SKM-1 treated with dmso at 0.1 percent for 144 hours (cell line): ENCODE measurements at regions not wholly inside any gene's neighbourhood (a gene's known extent, or its start where the extent isn't known, plus 50 kb on each side); places are given as distances from the start of the nearest gene placed in this dataset.

Experiments
- DNase-seq: peaks from one replicate; lab custom pipeline; 2025; ENCODE audit not compliant: unreplicated experiment; lab: John Stamatoyannopoulos, UW

DNA sequence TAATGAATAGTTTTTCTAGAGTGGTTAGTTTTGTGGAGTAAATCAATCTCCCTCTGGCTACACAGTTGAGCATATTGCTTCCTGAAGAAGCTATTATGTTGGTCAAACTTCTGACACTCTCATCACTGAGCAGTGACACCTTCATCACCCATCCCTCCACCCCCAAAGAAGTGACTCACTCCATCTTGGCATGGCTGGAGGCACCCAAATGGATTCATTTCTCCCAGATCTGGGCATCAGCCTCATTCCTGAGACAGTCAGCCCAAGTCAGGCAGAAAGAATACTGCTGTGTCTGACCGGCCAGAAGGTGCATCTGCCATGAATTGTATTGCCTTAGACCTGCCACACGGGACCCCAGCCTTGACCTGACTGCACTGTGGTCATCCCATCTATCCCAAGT, 117.0 kb upstream of the HABP2 start:
- DNase-seq, result no peak

DNA sequence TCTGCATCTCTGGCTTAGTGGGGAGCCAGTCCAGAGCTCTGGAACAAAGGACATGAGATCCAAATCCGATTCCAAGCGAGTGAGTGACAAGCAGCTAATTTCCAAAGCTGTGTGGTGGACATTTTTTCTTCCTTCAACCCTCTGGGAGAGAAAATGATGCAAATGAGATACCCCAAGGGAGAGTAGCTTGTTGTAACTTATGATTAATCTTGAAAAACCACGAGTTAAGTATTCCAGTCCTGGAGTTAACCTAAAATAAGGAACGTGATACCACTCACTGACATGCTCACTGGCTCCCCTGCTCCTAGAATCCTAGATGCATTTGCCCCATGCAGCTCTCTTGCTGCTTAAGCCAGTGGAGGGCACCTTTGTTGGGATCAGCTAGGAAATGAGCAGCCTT, 116.0 kb upstream of the HABP2 start:
- DNase-seq, result no peak

DNA sequence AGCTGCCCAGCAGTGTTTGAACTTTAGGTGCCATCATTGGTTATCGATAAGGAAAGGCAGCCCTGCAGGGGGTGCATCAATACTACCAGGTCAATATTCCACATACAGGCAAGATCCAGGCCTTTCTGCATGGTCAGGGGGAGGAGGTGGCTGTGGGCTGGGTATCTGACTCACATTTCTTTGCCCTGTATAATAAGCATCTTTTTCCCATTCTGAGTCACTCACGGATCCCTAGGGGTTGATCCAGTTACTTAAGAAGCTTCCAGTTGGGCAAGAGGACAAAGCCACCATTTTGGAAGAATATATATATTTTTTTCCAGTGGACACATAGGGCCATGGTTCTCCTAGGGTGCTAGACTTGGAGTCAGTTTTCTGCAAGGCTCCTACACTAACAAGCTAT, 114.2 kb upstream of the HABP2 start:
- no peak for DNase-seq

DNA sequence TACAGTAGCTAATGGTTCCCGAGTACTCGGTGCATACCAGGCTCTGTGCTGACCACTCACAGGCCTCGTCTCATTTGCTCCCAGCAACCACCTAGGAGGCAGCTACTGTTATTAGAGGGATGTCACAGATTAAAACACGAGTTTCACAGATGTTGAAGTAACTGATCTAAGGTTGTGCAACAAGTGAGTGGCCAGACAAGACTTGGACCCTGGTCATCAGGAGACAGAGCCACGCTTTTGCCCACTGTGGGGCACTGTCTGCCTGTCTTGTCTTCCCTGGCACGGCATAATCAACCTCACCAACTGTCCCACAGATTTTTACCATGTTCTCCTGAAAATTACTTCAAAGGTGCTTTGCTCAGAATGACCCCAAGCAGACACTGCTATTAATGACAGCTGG, 111.6 kb upstream of the HABP2 start:
- no peak for DNase-seq

DNA sequence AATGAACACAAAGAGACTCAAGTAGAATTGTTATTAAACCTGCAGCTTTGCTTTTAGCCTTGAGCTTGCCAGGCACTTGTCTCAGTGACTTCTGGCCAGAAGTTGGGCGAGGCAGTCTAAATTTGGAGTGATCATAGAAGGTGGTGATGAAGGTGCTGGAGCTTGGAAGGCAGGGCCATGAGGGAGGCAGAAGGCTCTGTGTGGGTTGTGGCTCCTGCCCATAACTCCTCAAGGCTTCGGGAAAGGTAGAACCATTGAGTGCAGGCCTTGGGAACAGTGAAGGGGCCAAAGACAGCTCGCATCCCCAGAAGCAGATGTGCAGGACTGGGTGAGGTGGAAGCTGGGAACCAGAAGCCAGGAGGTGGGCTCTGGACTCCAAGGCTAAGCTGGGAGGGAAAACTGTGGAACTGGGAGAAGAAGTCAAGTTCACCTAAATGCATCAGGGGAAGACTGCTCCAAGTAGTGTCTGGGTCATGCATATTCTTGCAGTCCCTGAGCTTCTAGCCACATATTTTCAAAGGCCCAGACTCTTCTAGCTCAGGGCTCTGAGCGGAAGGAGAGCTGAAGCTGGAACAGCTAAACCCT, 111.1 kb upstream of the HABP2 start:
- DNase-seq, result no peak

DNA sequence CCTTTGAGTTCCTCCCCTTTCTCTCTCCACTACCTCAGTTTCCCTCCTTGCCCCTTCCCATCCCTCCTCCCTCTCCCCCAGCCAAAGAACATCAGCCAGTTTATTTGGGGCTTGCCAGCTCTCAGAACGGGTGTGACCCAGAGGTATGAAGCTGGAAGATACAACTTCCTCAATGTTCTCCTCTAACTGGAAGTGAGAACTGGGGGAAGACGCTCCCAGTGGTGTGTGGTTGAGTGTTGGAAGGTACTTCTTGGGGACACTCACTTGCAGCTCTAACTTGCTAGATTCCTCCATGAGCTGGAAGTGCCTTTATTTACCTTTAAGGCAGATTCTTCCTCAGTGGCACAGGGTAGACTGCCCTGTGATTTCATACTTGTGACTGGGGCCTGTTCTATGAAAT, 110.5 kb upstream of the HABP2 start:
- DNase-seq, result peak; percentile 33

DNA sequence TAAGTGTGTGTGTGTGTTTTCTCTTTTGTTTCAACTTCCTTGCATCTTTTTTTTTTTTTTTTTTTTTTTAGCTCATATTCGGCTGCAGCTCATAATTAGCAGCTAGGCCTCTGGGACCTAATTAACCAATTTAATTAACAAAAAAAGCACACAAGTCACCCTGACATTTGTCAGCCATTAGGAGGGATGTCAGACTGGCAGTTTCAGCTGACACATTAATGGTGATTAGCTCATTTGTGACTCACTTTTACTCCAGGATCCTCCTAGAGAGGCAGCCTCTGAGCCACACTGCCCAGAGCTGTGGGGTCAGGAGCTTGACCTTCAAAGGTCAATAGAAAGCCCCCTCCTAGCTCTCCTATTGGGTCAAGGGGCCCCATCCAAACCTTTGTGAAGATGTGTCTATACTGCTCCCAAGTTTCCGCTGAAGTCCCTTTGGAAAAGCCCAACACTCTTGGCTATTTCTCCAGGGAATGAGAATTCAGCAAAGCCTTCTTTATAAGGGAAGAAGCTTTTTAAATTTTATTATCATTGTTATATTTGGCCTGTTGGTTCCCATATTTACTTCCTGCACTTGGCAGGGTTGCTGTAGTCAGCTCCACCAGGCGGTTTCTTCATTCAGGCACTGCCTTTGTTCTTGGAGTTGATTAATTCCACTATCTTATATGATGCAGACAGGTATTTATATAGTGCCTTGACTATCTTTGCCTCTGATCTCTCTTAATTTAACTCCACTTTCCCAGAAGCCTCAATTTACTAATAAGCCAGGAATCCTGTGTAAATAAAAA, 109.5 kb upstream of the HABP2 start:
- DNase-seq, result no peak

DNA sequence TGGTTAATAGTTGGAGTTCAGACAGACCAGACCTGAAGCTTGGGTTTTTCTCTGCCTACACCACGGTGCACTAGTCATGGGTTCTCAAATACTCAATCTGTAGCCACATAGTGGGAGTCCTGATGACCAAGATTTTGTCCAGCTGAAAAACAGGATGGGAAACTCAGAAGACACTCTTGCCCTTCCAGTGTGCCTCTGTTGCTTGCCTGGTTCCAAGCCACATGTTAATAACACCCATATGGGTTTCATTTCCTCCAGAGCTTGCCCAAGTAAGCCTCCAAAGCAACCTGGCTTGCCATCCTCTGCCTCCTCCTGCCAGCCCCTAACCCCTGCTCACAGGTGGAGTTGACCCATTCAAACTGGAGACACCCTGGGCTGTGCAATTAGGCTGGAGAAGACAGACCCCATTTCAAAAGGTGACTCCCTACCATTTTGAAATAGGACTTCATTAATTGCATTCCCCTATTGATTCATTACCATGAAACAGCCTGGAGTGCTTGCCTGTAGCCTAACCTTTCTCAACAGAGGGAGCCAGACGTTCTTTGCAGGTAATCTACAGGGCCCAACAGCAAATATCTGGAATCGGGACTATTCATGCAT, 108.0 kb upstream of the HABP2 start:
- no peak for DNase-seq

DNA sequence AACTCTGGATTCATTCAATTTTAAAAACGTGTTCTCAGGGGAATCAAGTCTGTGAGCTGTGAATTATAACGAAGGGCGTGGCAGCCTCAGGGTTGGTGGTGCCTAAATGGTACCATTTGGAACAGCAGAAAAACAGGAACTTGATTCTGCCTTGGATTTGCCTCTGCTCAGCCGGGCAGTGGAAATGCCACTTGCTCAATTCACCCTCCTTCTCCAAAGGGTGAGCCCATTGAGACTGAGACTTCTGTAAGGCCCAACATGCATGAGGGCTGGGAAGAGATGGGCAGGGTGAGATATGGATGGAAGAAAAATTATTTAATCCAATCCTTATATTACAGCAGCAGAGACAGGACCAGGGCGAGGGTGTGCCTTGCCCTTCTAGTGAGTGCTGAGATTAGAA, 107.1 kb upstream of the HABP2 start:
- no peak for DNase-seq

DNA sequence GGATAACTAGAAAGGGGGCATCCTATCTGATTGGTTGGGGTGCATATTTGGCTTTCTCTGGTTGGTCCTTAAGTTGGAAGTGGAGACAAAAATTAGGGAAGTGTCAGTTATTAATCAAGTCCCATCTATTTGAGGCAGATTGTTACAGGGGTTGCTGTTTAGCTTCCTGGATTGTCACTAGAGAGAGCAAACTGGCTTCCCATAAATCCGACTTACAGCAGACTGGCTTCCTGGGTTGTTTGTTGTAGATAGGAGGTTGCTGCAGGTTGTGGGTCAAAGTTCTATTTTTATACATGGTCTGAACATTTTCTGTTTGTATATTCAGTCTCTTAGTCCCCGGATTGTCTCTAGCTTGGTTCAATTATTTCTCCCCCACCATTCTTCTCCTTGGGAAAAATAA, 106.1 kb upstream of the HABP2 start:
- DNase-seq, result no peak

DNA sequence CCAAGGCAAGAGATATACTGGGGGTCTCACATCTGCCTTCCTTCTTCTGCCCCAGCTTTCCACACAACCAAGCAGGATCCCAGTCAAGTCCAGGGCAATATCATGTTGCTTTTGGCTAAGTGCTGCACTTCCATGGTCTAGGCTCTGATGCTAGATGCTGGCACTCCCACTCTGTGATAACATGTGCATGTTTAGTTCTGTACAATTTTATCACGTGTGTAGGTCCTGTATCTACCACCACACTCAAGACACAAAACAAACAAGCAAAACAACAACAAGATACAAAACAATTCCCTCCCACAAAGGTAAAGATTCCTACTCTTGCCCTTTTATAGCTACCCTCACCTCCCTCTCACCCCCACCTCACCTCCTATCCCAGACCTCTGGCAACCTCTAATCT, 105.6 kb upstream of the HABP2 start:
- DNase-seq, result no peak

DNA sequence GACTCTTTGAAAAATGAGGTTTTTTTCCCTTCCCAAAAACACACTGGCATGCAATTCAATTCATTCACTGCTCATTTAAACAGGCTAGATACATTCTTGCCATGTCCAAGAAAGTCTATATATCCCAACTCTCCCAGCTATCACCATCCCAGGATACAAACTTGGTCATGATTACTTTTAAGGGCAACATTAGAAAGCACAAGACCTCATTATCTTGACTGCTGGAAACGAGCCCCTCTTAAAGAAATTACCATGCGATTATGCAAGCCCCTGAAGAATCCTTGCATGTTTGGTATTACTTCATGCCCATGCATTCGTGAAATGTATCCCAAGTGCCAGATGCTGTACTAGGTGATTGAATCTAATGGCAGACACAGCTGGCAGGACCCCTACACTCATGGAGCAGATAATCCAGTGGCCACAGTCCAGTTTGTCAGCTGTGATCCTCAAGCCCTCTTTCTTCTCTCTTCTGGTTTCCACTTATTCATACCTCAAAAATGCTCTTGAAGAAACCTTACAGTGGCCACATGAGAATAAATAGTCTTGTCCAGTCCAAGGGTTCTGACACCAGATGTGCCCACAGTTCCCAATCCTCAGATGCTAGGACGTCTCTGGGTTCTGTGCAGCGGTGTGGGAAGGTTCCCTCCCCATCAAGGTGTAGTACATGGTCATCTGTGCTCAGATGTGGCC, 103.7 kb upstream of the HABP2 start:
- no peak for DNase-seq

DNA sequence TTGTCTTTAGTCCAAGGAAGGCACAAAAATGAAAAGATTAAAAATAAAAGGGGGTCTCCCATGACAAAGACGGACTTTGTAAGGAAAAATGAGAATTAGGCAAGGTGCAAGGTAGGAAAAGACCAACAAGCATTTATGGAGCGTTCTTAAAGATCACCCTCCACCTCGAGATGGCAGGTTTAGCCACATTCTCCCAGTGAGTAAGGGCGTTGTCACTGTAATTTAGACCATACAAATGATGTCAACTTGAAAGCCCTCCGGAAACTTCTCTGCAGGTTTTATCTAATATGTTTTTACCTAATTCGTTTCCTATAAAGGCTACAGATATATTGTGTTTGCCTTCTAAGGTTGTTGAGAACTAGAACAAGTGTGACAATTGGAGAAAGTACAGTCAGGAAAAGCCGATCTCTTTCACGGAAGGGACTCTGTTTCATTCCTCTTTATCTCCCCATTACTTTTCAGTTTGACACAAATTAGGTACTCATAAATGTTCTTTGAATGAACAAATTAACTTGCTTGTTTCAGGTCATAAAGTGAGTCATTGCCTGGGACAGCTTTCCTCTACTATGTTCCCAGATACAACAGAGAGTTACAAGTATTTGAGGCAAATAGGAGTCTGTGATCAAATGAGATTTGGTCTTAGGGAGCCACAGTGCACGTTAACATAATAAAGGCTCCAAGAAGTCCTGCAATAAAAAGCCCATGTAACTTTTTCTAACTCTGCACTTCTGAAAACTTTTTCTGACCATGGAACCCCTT, 102.6 kb upstream of the HABP2 start:
- no peak for DNase-seq

DNA sequence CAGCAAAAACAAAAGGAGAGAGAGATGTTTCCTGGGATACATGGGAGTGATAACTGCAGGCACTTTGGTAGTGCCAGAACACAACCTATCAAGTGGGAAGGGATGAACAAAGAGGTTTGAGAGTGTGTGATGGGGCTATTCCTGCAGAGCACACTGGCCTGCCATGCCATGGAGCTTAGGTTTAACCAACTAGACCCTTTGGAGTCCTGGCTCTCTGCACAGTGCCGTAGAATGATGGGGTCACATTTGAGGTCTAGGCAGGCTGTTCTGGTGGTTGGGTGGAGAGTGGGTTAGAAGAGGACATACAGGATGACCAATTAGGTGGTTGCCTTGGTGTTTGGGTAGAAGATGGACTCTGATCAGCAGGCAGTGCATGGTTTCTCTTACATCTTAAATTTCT, 101.9 kb upstream of the HABP2 start:
- DNase-seq, result no peak

DNA sequence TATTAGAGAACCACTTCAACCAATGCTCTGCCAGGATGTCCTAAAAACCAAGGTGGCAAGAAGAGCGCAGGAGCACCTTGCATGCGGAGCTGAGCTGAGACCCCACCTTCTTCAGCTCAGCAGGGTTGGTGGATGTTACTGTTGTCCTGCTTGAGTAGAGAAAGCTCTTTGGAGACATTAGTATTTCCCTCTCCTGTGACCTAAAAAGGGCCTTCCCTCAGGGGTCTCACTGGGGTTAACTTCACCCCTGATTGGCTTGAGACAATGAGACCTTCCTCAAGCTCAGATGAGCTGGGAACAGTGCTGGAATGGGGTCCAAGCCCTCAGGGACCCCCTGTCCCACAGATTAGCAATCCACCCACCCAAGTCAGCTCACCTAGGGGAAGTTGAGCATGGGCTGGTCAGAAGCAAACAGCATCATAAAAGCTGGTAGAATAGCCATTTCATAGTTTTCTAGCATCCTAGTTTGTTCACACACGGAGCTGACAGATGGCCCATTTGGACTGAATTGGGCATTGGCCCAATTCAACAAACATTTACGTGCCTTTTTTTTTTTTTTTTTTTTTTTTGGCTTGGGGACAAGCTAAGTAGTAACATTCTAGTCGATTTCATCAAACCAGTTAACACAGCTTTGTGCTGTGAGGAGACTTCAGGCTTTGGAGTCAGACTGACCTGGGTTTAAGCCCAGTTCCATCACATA, 100.6 kb upstream of the HABP2 start:
- DNase-seq, result no peak

DNA sequence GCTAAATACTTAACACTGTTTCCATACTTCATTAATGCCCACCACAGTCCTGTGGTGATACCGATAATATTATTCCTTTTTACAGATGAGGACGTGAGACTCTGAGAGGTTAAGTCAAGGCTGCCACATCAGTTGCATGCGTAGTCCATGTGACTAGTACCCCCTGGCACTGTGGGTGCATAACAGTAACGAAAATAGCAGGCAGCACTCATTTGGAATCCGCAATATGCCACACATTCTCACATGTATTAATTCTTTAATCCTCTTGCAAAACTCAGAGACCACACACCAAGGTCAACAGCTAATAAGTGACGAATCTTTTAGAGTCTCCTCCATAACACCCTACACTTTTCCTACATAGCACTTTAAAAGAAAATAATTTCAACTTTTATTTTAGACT, 99.5 kb upstream of the HABP2 start:
- DNase-seq, result no peak

DNA sequence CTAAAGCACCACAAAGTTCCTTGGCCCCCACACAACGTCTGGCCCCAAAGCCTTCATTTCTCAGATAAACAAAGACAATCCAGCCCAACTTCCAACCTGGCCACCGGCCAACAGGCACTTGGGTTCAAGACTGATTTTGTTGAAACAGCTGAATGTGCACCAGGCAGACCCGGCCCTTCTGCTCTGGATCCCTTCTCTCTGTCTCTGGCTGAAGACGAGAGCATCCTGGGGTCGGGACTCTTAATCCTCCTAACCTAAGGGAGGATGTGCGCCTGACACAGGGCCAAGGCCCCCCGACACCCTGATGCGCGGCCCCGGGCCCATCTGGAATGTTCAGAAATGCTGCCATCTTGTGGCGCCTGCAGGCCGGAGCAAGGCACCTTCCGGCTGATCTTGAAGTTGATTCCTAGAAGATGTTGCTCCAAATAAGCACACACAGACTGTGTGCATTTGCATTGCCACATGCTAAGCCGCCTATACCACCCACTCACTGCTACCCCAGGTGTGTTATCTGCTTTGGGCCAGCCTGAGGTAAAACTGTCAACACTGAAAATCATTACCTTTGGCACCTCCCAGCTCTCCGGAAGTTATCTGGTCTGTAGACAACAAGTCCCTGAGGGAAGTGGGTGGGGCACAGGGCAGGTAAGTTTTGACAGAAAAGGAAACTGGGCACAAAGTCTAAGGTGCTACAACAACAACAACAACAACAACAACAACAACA, 98.4 kb upstream of the HABP2 start:
- DNase-seq, result peak; percentile 2

DNA sequence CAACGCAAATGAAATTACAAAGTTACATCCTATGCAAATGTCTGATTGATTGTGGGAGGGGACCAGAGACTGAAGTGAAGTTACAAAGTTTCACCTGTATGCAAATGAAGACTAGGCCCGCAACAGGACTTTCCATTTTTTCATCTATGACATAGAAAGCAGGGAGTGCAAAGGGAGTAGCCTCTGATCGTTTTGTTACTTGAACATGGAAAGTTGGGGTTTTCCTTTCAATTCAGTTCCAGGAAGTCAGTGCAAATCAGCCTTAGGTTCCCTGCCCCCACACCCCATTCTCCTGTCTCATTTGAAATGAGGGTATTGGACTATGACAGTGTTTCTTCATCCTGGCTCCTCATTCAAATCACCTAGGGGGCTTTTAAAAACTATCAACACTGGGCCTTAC, 96.9 kb upstream of the HABP2 start:
- DNase-seq, result no peak

DNA sequence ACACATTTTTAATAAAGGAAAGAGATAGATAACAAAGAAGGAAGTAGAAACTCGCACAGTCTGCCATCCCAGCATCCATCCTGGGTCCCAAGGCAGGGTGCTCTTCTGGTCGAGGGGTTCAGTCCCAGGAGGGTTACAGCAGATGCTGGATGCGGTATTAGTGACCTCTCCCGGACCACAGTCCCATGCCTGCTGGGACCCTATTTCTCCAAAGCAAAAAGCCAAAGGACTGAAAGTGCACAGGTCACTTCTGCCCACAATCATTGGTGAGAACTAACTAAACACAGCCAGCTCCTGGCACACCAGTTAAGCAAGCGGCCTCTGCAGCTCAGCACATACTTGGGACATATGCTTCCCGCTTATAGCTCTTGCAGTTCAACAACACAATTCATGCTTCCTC, 96.1 kb upstream of the HABP2 start:
- DNase-seq, result no peak

DNA sequence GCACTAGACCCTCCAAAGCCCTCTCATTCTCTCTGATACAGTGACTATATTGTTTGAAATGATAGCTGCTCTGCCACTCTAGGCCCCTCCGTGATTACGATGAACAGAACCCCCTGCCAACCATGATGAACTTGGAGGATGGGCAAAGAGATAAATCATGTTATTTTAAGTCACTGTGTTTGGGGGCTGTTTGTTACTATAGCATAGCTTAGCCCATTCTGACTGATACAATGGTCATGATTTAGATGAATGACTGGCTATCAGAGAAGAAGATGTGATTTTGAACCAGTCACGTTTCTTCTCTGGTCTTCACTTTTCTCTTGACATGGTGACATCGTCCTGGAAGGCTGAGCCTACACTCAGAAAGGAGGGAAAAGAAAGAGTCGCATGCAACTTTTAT, 95.4 kb upstream of the HABP2 start:
- no peak for DNase-seq
